Naive thymus-derived CD8-positive, alpha-beta T cell (primary cell): ENCODE measurements at regions not wholly inside any gene's neighbourhood (a gene's known extent, or its start where the extent isn't known, plus 50 kb on each side); places are given as distances from the start of the nearest gene placed in this dataset.
"Not testable (repeated sequence)": the region's sequence is repeated elsewhere in the genome, so short reads cannot be mapped to it uniquely, and the experiment has no call there.

Experiments used
- ATAC-seq, 2 donors: fragments of 150-1000 bp; cut with Tn5 transposase in 1 of 2; sonication (Bioruptor Pico), chemical (Tn5 transposase) in 1 of 2; 1 replicate in 1 of 2; 2 replicates in 1 of 2; pipeline ENCODE4 v1.10.0; 2021; ENCODE audit warnings: mild to moderate bottlenecking in 2 of 2, moderate library complexity in 2 of 2
- POLR2A ChIA-PET: fragments of 350-600 bp; sonication (Branson Sonifier 250); formaldehyde crosslinking; loops from one replicate; lab custom pipeline; 2021; ENCODE audit warnings: antibody characterized with exemption; lab: Charles Lee
- DNase-seq, 10 donors: peaks; one replicate each; pipeline versions ENCODE4 v3.0.0 to v3.0.0-alpha.2; 2020 to 2022
- H3K27ac Mint-ChIP-seq, 10 donors: one replicate each; pipeline ENCODE4 v1.8.0; 2020 to 2022; ENCODE audit warnings: mild to moderate bottlenecking in 10 of 10, mixed read lengths in 10 of 10, moderate library complexity in 4 of 10, inconsistent platforms in 1 of 10
- H3K27me3 Mint-ChIP-seq, 5 donors: one replicate each; pipeline ENCODE4 v1.8.0; 2021 to 2022; ENCODE audit warnings: mixed read lengths in 5 of 5
- H3K36me3 Mint-ChIP-seq, 3 donors: one replicate each; pipeline ENCODE4 v1.8.0; 2020 to 2022; ENCODE audit warnings: mixed read lengths in 3 of 3, mild to moderate bottlenecking in 2 of 3, inconsistent platforms in 1 of 3
- H3K4me1 Mint-ChIP-seq, 4 donors: one replicate each; pipeline ENCODE4 v1.8.0; 2021 to 2022; ENCODE audit warnings: mixed read lengths in 4 of 4
- H3K4me3 Mint-ChIP-seq, 10 donors: one replicate each; pipeline ENCODE4 v1.8.0; 2020 to 2022; ENCODE audit warnings: mild to moderate bottlenecking in 10 of 10, mixed read lengths in 10 of 10, moderate library complexity in 6 of 10, inconsistent platforms in 1 of 10
- H3K9me3 Mint-ChIP-seq, 9 donors: one replicate each; pipeline ENCODE4 v1.8.0; 2020 to 2022; ENCODE audit warnings: mixed read lengths in 9 of 9, mild to moderate bottlenecking in 3 of 9, inconsistent platforms in 1 of 9, moderate library complexity in 1 of 9

- no peak overlapping the region for H3K4me3 Mint-ChIP-seq
- H3K9me3 Mint-ChIP-seq: peaks cover 0 to 23% (median 2%) of the 10 kb centered on the region in 9 donors
- no peaks in the 10 kb centered on the region for H3K4me1 Mint-ChIP-seq
- ATAC-seq (no peak), DNase-seq (no peak)
- H3K27ac Mint-ChIP-seq: no peak overlapping the region
- H3K36me3 Mint-ChIP-seq: no peaks in the 10 kb centered on the region
- H3K27me3 Mint-ChIP-seq: no peaks in the 10 kb centered on the region
- POLR2A ChIA-PET: no interaction called here
These were observed 687.0 kb downstream of the NUP35 start for GRCh38 chr2:183811281-183811680.

- POLR2A ChIA-PET: no interaction called here
- H3K36me3 Mint-ChIP-seq: no peaks in the 10 kb centered on the region
- H3K27me3 Mint-ChIP-seq: no peaks in the 10 kb centered on the region
- H3K4me3 Mint-ChIP-seq: no peak overlapping the region
- DNase-seq (no peak), ATAC-seq (no peak)
- peaks cover 0 to 23% (median 2%) of the 10 kb centered on the region in 9 donors for H3K9me3 Mint-ChIP-seq
- H3K4me1 Mint-ChIP-seq: no peaks in the 10 kb centered on the region
- H3K27ac Mint-ChIP-seq: no peak overlapping the region
These were observed 687.8 kb downstream of the NUP35 start for GRCh38 chr2:183812091-183812490.

- no peak for DNase-seq
- no peaks in the 10 kb centered on the region for H3K27me3 Mint-ChIP-seq
- POLR2A ChIA-PET: no interaction called here
- ATAC-seq: no peak
- H3K4me1 Mint-ChIP-seq: no peaks in the 10 kb centered on the region
- no peaks in the 10 kb centered on the region for H3K36me3 Mint-ChIP-seq
- H3K9me3 Mint-ChIP-seq: peaks cover 5 to 45% (median 26%) of the 10 kb centered on the region in 9 donors
- H3K4me3 Mint-ChIP-seq: no peak overlapping the region
- no peak overlapping the region for H3K27ac Mint-ChIP-seq
These were observed 701.5 kb downstream of the NUP35 start for GRCh38 chr2:183825710-183826109.

- no peak for DNase-seq
- no peaks in the 10 kb centered on the region for H3K36me3 Mint-ChIP-seq
- ATAC-seq: no peak
- POLR2A ChIA-PET: no interaction called here
- peaks cover 0 to 26% (median 12%) of the 10 kb centered on the region in 9 donors for H3K9me3 Mint-ChIP-seq
- no peak overlapping the region for H3K4me3 Mint-ChIP-seq
- no peaks in the 10 kb centered on the region for H3K4me1 Mint-ChIP-seq
- no peak overlapping the region for H3K27ac Mint-ChIP-seq
- no peaks in the 10 kb centered on the region for H3K27me3 Mint-ChIP-seq
These were observed 705.7 kb downstream of the NUP35 start for GRCh38 chr2:183829931-183830330.

GRCh38 chr2:183837157-183837556 lies 712.9 kb downstream of the NUP35 start:
- ATAC-seq: no peak
- Mint-ChIP-seq H3K4me1 (no peaks in the 10 kb centered on the region), H3K27ac (no peak overlapping the region), H3K36me3 (peaks cover 0 to 4% (median 0%) of the 10 kb centered on the region in 3 donors), H3K4me3 (no peak overlapping the region), H3K9me3 (peaks cover 0 to 31% (median 2%) of the 10 kb centered on the region in 9 donors), H3K27me3 (no peaks in the 10 kb centered on the region)
- POLR2A ChIA-PET: no interaction called here
- DNase-seq: no peak

- POLR2A ChIA-PET: no interaction called here
- Mint-ChIP-seq H3K36me3 (peaks cover 0 to 4% (median 0%) of the 10 kb centered on the region in 3 donors), H3K9me3 (peaks cover 0 to 34% (median 4%) of the 10 kb centered on the region in 9 donors), H3K4me1 (no peaks in the 10 kb centered on the region), H3K4me3 (no peak overlapping the region), H3K27ac (no peak overlapping the region), H3K27me3 (no peaks in the 10 kb centered on the region)
- no peak for ATAC-seq
- DNase-seq: no peak
These were observed 714.1 kb downstream of the NUP35 start for GRCh38 chr2:183838295-183838694.

GRCh38 chr2:183840061-183840584 lies 715.9 kb downstream of the NUP35 start:
- Mint-ChIP-seq H3K27ac (no peak overlapping the region), H3K36me3 (peaks cover 0 to 4% (median 0%) of the 10 kb centered on the region in 3 donors), H3K4me1 (peaks cover 0 to 1% (median 0%) of the 10 kb centered on the region in 4 donors), H3K4me3 (no peak overlapping the region), H3K9me3 (peaks cover 0 to 35% (median 4%) of the 10 kb centered on the region in 9 donors), H3K27me3 (no peaks in the 10 kb centered on the region)
- DNase-seq (no peak), ATAC-seq (no peak)
- POLR2A ChIA-PET: no interaction called here

GRCh38 chr2:183849826-183850225 lies 725.6 kb downstream of the NUP35 start:
- H3K36me3 Mint-ChIP-seq, H3K4me3 Mint-ChIP-seq, H3K27ac Mint-ChIP-seq, POLR2A ChIA-PET, DNase-seq, ATAC-seq, H3K4me1 Mint-ChIP-seq, H3K27me3 Mint-ChIP-seq: not testable (repeated sequence)
- peaks cover 2 to 26% (median 18%) of the 10 kb centered on the region in 9 donors for H3K9me3 Mint-ChIP-seq

- H3K4me3 Mint-ChIP-seq: no peak overlapping the region
- POLR2A ChIA-PET: no interaction called here
These were observed 734.9 kb downstream of the NUP35 start for GRCh38 chr2:183859129-183859528.

GRCh38 chr2:183866666-183867065 lies 731.7 kb upstream of the ZNF804A start:
- Mint-ChIP-seq H3K4me1 (no peaks in the 10 kb centered on the region), H3K9me3 (peaks cover 0 to 6% (median 0%) of the 10 kb centered on the region in 9 donors), H3K27ac (no peak overlapping the region), H3K27me3 (no peaks in the 10 kb centered on the region), H3K36me3 (no peaks in the 10 kb centered on the region), H3K4me3 (no peak overlapping the region)
- DNase-seq (no peak), ATAC-seq (no peak)
- POLR2A ChIA-PET: no interaction called here

More at GRCh38 chr2:183859129-183859528, 734.9 kb downstream of the NUP35 start:
- no peaks in the 10 kb centered on the region for H3K36me3 Mint-ChIP-seq
- DNase-seq: no peak
- H3K27me3 Mint-ChIP-seq: no peaks in the 10 kb centered on the region
- peaks cover 0 to 25% (median 9%) of the 10 kb centered on the region in 9 donors for H3K9me3 Mint-ChIP-seq
- no peak overlapping the region for H3K27ac Mint-ChIP-seq
- no peaks in the 10 kb centered on the region for H3K4me1 Mint-ChIP-seq
- no peak for ATAC-seq

- peaks cover 0 to 6% (median 0%) of the 10 kb centered on the region in 9 donors for H3K9me3 Mint-ChIP-seq
- H3K36me3 Mint-ChIP-seq: no peaks in the 10 kb centered on the region
- ATAC-seq (no peak), DNase-seq (no peak)
- no peaks in the 10 kb centered on the region for H3K27me3 Mint-ChIP-seq
- no peak overlapping the region for H3K27ac Mint-ChIP-seq
- POLR2A ChIA-PET: no interaction called here
- H3K4me1 Mint-ChIP-seq: no peaks in the 10 kb centered on the region
- no peak overlapping the region for H3K4me3 Mint-ChIP-seq
These were observed 731.1 kb upstream of the ZNF804A start for GRCh38 chr2:183867206-183867605.

- no peaks in the 10 kb centered on the region for H3K4me1 Mint-ChIP-seq
- no peak for DNase-seq
- H3K27me3 Mint-ChIP-seq: no peaks in the 10 kb centered on the region
- H3K4me3 Mint-ChIP-seq: no peak overlapping the region
- ATAC-seq: no peak
- POLR2A ChIA-PET: no interaction called here
- peaks cover 0 to 9% (median 2%) of the 10 kb centered on the region in 9 donors for H3K9me3 Mint-ChIP-seq
- H3K36me3 Mint-ChIP-seq: no peaks in the 10 kb centered on the region
- H3K27ac Mint-ChIP-seq: no peak overlapping the region
These were observed 730.2 kb upstream of the ZNF804A start for GRCh38 chr2:183868153-183868552.

- Mint-ChIP-seq H3K9me3 (peaks cover 0 to 12% (median 2%) of the 10 kb centered on the region in 9 donors), H3K36me3 (no peaks in the 10 kb centered on the region), H3K4me3 (no peak overlapping the region), H3K27me3 (no peaks in the 10 kb centered on the region), H3K27ac (no peak overlapping the region), H3K4me1 (no peaks in the 10 kb centered on the region)
- no peak for ATAC-seq
- no peak for DNase-seq
- POLR2A ChIA-PET: no interaction called here
These were observed 729.6 kb upstream of the ZNF804A start for GRCh38 chr2:183868707-183869106.

- POLR2A ChIA-PET: no interaction called here
- ATAC-seq: no peak
- no peaks in the 10 kb centered on the region for H3K4me1 Mint-ChIP-seq
- no peaks in the 10 kb centered on the region for H3K36me3 Mint-ChIP-seq
- peaks cover 0 to 15% (median 0%) of the 10 kb centered on the region in 9 donors for H3K9me3 Mint-ChIP-seq
- no peak overlapping the region for H3K4me3 Mint-ChIP-seq
- no peak for DNase-seq
- H3K27me3 Mint-ChIP-seq: no peaks in the 10 kb centered on the region
- no peak overlapping the region for H3K27ac Mint-ChIP-seq
These were observed 726.2 kb upstream of the ZNF804A start for GRCh38 chr2:183872131-183872530.
